Neural cell (in vitro differentiated cells): ENCODE measurements at regions not wholly inside any gene's neighbourhood (a gene's known extent, or its start where the extent isn't known, plus 50 kb on each side); places are given as distances from the start of the nearest gene placed in this dataset.

Experiments
- H2AFZ ChIP-seq: fragments of 200-600, 300-800 bp; sonication (generic), shearing (Covaris generic); 2 replicates; pipeline ENCODE4 v1.6.0; 2014; ENCODE audit warnings: low read depth, mild to moderate bottlenecking, antibody characterized with exemption, low read length, moderate library complexity
- H3F3A ChIP-seq: fragments of 200-600 bp; shearing (Covaris generic); 2 replicates; pipeline ENCODE4 v1.6.1; 2016; ENCODE audit warnings: mild to moderate bottlenecking, moderate library complexity, mixed read lengths, antibody characterized with exemption, low read length; ENCODE audit not compliant: insufficient read depth, poor library complexity, severe bottlenecking
- H3K27ac ChIP-seq: fragments of 200-600, 300-800 bp; sonication (generic), shearing (Covaris generic); 2 replicates; pipeline ENCODE4 v1.5.1; 2014; ENCODE audit warnings: mild to moderate bottlenecking, low read length, moderate library complexity
- H3K27me3 ChIP-seq: fragments of 300-800, 200-600 bp; sonication (generic), shearing (Covaris generic); 2 replicates; pipeline ENCODE4 v1.6.0; 2014; ENCODE audit warnings: mild to moderate bottlenecking, low read depth, low read length, moderate library complexity; ENCODE audit not compliant: insufficient read depth
- H3K36me3 ChIP-seq: fragments of 300-800, 200-600 bp; sonication (generic), shearing (Covaris generic); 2 replicates; pipeline ENCODE4 v1.5.1; 2014; ENCODE audit warnings: mild to moderate bottlenecking, antibody characterized with exemption, low read length, moderate library complexity; ENCODE audit not compliant: insufficient read depth
- H3K4me2 ChIP-seq: fragments of 300-800, 200-600 bp; sonication (generic), shearing (Covaris generic); 2 replicates; pipeline ENCODE4 v1.6.0; 2014; ENCODE audit warnings: mild to moderate bottlenecking, low read length
- H3K4me3 ChIP-seq: fragments of 300-800, 200-600 bp; sonication (generic), shearing (Covaris generic); 2 replicates; pipeline ENCODE4 v1.5.1; 2014; ENCODE audit warnings: mild to moderate bottlenecking, low read length, moderate library complexity
- H3K79me2 ChIP-seq: fragments of 200-600 bp; shearing (Covaris generic); replicated peaks from 2 replicates; pipeline ENCODE4 v1.6.0; 2014; ENCODE audit warnings: mild to moderate bottlenecking, low read length, moderate library complexity; ENCODE audit not compliant: insufficient read depth
- H3K9ac ChIP-seq: fragments of 300-800, 200-600 bp; sonication (generic), shearing (Covaris generic); 2 replicates; pipeline ENCODE4 v1.6.1; 2016; ENCODE audit warnings: mild to moderate bottlenecking, low read length, mixed read lengths
- H3K9me2 ChIP-seq: fragments of 200-600 bp; shearing (Covaris generic); 2 replicates; pipeline ENCODE4 v1.6.1; 2016; ENCODE audit warnings: mild to moderate bottlenecking, low read length, mixed read lengths; ENCODE audit not compliant: insufficient read depth
- H3K9me3 ChIP-seq: fragments of 200-600, 300-800 bp; sonication (generic), shearing (Covaris generic); 2 replicates; pipeline ENCODE4 v1.6.1; 2016; ENCODE audit warnings: mild to moderate bottlenecking, mixed run types, low read length, moderate library complexity, mixed read lengths
- H4K20me1 ChIP-seq: fragments of 200-600 bp; shearing (Covaris generic); 2 replicates; pipeline ENCODE4 v1.6.1; 2016; ENCODE audit warnings: mild to moderate bottlenecking, mixed run types; ENCODE audit not compliant: insufficient read depth
- EP300 ChIP-seq: fragments of 450-650 bp; conservative IDR thresholded peaks from 2 replicates; pipeline ENCODE4 v1.6.1; 2014; ENCODE audit warnings: antibody characterized with exemption, mild to moderate bottlenecking, moderate library complexity; ENCODE audit not compliant: poor library complexity, severe bottlenecking
- EZH2 ChIP-seq: fragments of 200-600, 300-800 bp; shearing (Covaris generic), sonication (generic); IDR thresholded peaks from 2 replicates; pipeline ENCODE4 v1.6.1; 2014; ENCODE audit warnings: antibody characterized with exemption, low read length, borderline replicate concordance, mild to moderate bottlenecking; ENCODE audit not compliant: insufficient read depth, poor library complexity, severe bottlenecking
- MXI1 ChIP-seq: fragments of 450-650 bp; conservative IDR thresholded peaks from 2 replicates; pipeline ENCODE4 v1.6.1; 2014; ENCODE audit warnings: antibody characterized with exemption, mild to moderate bottlenecking; ENCODE audit not compliant: poor library complexity, severe bottlenecking
- POLR2AphosphoS5 ChIP-seq: IDR thresholded peaks from 2 replicates; pipeline ENCODE4 v1.6.1; 2012
- RAD21 ChIP-seq: fragments of 450-650 bp; conservative IDR thresholded peaks from 2 replicates; pipeline ENCODE4 v1.6.1; 2014; ENCODE audit warnings: antibody characterized with exemption, mild to moderate bottlenecking, moderate library complexity
- SMC3 ChIP-seq: fragments of 450-650 bp; conservative IDR thresholded peaks from 2 replicates; pipeline ENCODE4 v1.6.1; 2014; ENCODE audit warnings: antibody characterized with exemption, mild to moderate bottlenecking, moderate library complexity; ENCODE audit not compliant: poor library complexity
- TAF1 ChIP-seq: IDR thresholded peaks from 2 replicates; pipeline ENCODE4 v1.6.1; 2012; ENCODE audit warnings: low read depth
- TF ChIP-seq, protein P1 (sequence below): fragments of 450-650 bp; IDR thresholded peaks from 2 replicates; pipeline ENCODE4 v1.5.1; 2014; ENCODE audit warnings: antibody characterized with exemption, mild to moderate bottlenecking, moderate library complexity; ENCODE audit not compliant: poor library complexity, severe bottlenecking
- TF ChIP-seq, protein P2 (sequence below): IDR thresholded peaks from 2 replicates; pipeline ENCODE4 v1.6.1; 2012; ENCODE audit warnings: borderline replicate concordance

DNA sequence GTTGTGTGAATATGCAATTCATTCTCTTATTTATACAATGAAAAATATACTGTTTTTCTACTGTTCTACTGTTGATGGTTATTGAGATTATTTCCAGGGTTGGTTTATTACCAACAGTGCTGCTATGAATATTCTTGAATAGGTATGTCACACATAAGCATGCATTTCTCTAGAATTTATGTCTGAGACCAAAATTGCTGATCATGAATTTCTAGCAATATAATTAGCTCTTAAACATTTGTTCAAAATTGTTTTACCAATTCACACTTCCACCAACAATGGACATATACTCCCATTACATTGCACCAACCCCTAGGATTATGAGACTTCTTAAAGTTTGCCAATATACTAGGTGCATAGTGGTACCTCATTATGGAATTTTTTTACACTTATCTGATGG lies 164.1 kb upstream of the KCNQ5 start:
- Histone ChIP-seq H3K27ac (no peak overlapping the region), H3K9ac (no peak overlapping the region), H3K9me3 (no peaks in the 10 kb centered on the region), H3K36me3 (no peaks in the 10 kb centered on the region), H3K27me3 (no peaks in the 10 kb centered on the region), H3K79me2 (no peaks in the 10 kb centered on the region), H4K20me1 (no peaks in the 10 kb centered on the region), H2AFZ (no peak overlapping the region), H3F3A (no peaks in the 10 kb centered on the region), H3K9me2 (no peaks in the 10 kb centered on the region), H3K4me3 (no peak overlapping the region), H3K4me2 (no peak overlapping the region)
- TF ChIP-seq TAF1, result no peak
- TF ChIP-seq, protein P1, sequence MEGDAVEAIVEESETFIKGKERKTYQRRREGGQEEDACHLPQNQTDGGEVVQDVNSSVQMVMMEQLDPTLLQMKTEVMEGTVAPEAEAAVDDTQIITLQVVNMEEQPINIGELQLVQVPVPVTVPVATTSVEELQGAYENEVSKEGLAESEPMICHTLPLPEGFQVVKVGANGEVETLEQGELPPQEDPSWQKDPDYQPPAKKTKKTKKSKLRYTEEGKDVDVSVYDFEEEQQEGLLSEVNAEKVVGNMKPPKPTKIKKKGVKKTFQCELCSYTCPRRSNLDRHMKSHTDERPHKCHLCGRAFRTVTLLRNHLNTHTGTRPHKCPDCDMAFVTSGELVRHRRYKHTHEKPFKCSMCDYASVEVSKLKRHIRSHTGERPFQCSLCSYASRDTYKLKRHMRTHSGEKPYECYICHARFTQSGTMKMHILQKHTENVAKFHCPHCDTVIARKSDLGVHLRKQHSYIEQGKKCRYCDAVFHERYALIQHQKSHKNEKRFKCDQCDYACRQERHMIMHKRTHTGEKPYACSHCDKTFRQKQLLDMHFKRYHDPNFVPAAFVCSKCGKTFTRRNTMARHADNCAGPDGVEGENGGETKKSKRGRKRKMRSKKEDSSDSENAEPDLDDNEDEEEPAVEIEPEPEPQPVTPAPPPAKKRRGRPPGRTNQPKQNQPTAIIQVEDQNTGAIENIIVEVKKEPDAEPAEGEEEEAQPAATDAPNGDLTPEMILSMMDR, result no peak
- TF ChIP-seq, protein P2, sequence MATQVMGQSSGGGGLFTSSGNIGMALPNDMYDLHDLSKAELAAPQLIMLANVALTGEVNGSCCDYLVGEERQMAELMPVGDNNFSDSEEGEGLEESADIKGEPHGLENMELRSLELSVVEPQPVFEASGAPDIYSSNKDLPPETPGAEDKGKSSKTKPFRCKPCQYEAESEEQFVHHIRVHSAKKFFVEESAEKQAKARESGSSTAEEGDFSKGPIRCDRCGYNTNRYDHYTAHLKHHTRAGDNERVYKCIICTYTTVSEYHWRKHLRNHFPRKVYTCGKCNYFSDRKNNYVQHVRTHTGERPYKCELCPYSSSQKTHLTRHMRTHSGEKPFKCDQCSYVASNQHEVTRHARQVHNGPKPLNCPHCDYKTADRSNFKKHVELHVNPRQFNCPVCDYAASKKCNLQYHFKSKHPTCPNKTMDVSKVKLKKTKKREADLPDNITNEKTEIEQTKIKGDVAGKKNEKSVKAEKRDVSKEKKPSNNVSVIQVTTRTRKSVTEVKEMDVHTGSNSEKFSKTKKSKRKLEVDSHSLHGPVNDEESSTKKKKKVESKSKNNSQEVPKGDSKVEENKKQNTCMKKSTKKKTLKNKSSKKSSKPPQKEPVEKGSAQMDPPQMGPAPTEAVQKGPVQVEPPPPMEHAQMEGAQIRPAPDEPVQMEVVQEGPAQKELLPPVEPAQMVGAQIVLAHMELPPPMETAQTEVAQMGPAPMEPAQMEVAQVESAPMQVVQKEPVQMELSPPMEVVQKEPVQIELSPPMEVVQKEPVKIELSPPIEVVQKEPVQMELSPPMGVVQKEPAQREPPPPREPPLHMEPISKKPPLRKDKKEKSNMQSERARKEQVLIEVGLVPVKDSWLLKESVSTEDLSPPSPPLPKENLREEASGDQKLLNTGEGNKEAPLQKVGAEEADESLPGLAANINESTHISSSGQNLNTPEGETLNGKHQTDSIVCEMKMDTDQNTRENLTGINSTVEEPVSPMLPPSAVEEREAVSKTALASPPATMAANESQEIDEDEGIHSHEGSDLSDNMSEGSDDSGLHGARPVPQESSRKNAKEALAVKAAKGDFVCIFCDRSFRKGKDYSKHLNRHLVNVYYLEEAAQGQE, result no peak
- no peak for TF ChIP-seq MXI1
- TF ChIP-seq SMC3, result no peak
- TF ChIP-seq EZH2, result no peak
- no peak for TF ChIP-seq POLR2AphosphoS5
- no peak for TF ChIP-seq RAD21
- no peak for TF ChIP-seq EP300

DNA sequence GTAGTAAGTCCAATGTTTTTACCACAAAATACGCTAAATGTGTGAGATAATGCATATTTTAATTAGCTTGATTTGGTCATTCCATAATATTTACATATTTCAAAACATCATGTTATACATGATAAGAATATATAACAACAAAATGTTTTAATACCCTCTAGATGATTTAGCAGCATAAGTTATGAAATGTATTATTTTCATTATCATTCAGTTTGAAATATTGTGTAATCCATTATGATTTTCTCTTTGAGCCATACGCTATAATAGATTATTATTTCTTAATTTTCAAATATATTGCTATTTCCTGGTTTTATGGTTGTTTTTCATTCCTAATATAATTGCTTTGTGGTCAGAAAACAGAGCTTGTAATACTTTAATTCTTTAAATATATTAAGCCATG lies 163.3 kb upstream of the KCNQ5 start:
- H3K27me3 ChIP-seq, result no peaks in the 10 kb centered on the region
- no peaks in the 10 kb centered on the region for H3K79me2 ChIP-seq
- no peaks in the 10 kb centered on the region for H3F3A ChIP-seq
- no peaks in the 10 kb centered on the region for H3K9me2 ChIP-seq
- no peak overlapping the region for H2AFZ ChIP-seq
- no peak overlapping the region for H3K4me3 ChIP-seq
- H3K36me3 ChIP-seq, result no peaks in the 10 kb centered on the region
- no peak overlapping the region for H3K9ac ChIP-seq
- H3K9me3 ChIP-seq, result no peaks in the 10 kb centered on the region
- no peak overlapping the region for H3K27ac ChIP-seq
- no peak for TF ChIP-seq MXI1
- TF ChIP-seq RAD21, result no peak
- TF ChIP-seq EP300, result no peak
- TF ChIP-seq, protein P1, result no peak
- TF ChIP-seq, protein P2, result no peak
- no peak for TF ChIP-seq SMC3
- no peak for TF ChIP-seq EZH2
- TF ChIP-seq TAF1, result no peak
- TF ChIP-seq POLR2AphosphoS5, result no peak
- no peak overlapping the region for H3K4me2 ChIP-seq
- H4K20me1 ChIP-seq, result no peaks in the 10 kb centered on the region
